ENCODE measurements at regions not wholly inside any gene's neighbourhood (a gene's known extent, or its start where the extent isn't known, plus 50 kb on each side); places are given as distances from the start of the nearest gene placed in this dataset.

- Mint-ChIP-seq H3K4me1 (ENCODE audit: low read depth) (no peaks in the 10 kb centered on the region), H3K4me3 (no peak overlapping the region), H3K36me3 (ENCODE audit: low read depth) (no peaks in the 10 kb centered on the region), H3K27me3 (peaks cover 40% of the 10 kb centered on the region), H3K27ac (no peak overlapping the region), H3K9me3 (no peaks in the 10 kb centered on the region)
- Histone ChIP-seq H3K9me3 (ENCODE audit: control insufficient read depth in 1 of 2, insufficient read depth in 1 of 2, low read length in 2 of 2) (peaks cover 0 to under 1% of the 10 kb centered on the region in 2 experiments), H3K4me3 (ENCODE audit: low read length) (no peak overlapping the region), H3K4me1 (ENCODE audit: insufficient read depth, low read length) (no peaks in the 10 kb centered on the region), H3K36me3 (ENCODE audit: insufficient read depth, low read length) (no peaks in the 10 kb centered on the region), H3K27me3 (ENCODE audit: control insufficient read depth in 1 of 2, insufficient read depth in 2 of 2, low read length in 2 of 2) (no peaks in the 10 kb centered on the region), H3K27ac (ENCODE audit: low read depth in 1 of 2, low read length in 2 of 2) (no peak overlapping the region)
- ATAC-seq (ENCODE audit: poor library complexity) (no peak), DNase-seq (no peak)
- ChIA-PET CTCF (no interaction called here), POLR2A (no interaction called here)
- intact Hi-C loops (cut with DNase I, micrococcal nuclease): no loop called here
- no peak for TF ChIP-seq CTCF (IDR thresholded peaks at IDR 0.05)
Measured at GRCh38 chr20:16661756-16662155, 68.1 kb upstream of the SNRPB2 start.

GRCh38 chr20:16654858-16655535 is 74.8 kb upstream of the SNRPB2 start:
- peaks cover 2% of the 10 kb centered on the region for H3K9me3 Mint-ChIP-seq
- peaks cover 4 to 6% of the 10 kb centered on the region in 2 experiments for H3K27me3 ChIP-seq (ENCODE audit: control insufficient read depth in 1 of 2, insufficient read depth in 2 of 2, low read length in 2 of 2)
- intact Hi-C loops (cut with DNase I, micrococcal nuclease): no loop called here
- H3K4me1 Mint-ChIP-seq (ENCODE audit: low read depth): no peaks in the 10 kb centered on the region
- no peak overlapping the region for H3K4me3 Mint-ChIP-seq
- POLR2A ChIA-PET: no interaction called here
- no peaks in the 10 kb centered on the region for H3K9me3 ChIP-seq (ENCODE audit: control insufficient read depth in 1 of 2, insufficient read depth in 1 of 2, low read length in 2 of 2)
- no peaks in the 10 kb centered on the region for H3K36me3 Mint-ChIP-seq (ENCODE audit: low read depth)
- CTCF ChIA-PET: no interaction called here
- H3K36me3 ChIP-seq (ENCODE audit: insufficient read depth, low read length): no peaks in the 10 kb centered on the region
- DNase-seq (no peak), ATAC-seq (ENCODE audit: poor library complexity) (no peak)
- H3K27ac ChIP-seq (ENCODE audit: low read depth in 1 of 2, low read length in 2 of 2): no peak overlapping the region
- H3K27ac Mint-ChIP-seq: no peak overlapping the region
- H3K4me3 ChIP-seq (ENCODE audit: low read length): no peak overlapping the region
- H3K27me3 Mint-ChIP-seq: peaks cover 57% of the 10 kb centered on the region
- H3K4me1 ChIP-seq (ENCODE audit: insufficient read depth, low read length): no peaks in the 10 kb centered on the region
- TF ChIP-seq CTCF (IDR thresholded peaks at IDR 0.05): no peak

- H3K9me3 Mint-ChIP-seq: peaks cover 2% of the 10 kb centered on the region
- peaks cover 58% of the 10 kb centered on the region for H3K27me3 Mint-ChIP-seq
- Histone ChIP-seq H3K36me3 (ENCODE audit: insufficient read depth, low read length) (no peaks in the 10 kb centered on the region), H3K4me3 (ENCODE audit: low read length) (no peak overlapping the region), H3K4me1 (ENCODE audit: insufficient read depth, low read length) (no peaks in the 10 kb centered on the region), H3K27ac (ENCODE audit: low read depth in 1 of 2, low read length in 2 of 2) (no peak overlapping the region), H3K27me3 (ENCODE audit: control insufficient read depth in 1 of 2, insufficient read depth in 2 of 2, low read length in 2 of 2) (peaks cover 4 to 6% of the 10 kb centered on the region in 2 experiments), H3K9me3 (ENCODE audit: control insufficient read depth in 1 of 2, insufficient read depth in 1 of 2, low read length in 2 of 2) (no peaks in the 10 kb centered on the region)
- no peaks in the 10 kb centered on the region for H3K36me3 Mint-ChIP-seq (ENCODE audit: low read depth)
- H3K4me1 Mint-ChIP-seq (ENCODE audit: low read depth): no peaks in the 10 kb centered on the region
- intact Hi-C loops (cut with DNase I, micrococcal nuclease): no loop called here
- DNase-seq (no peak), ATAC-seq (ENCODE audit: poor library complexity) (no peak)
- ChIA-PET CTCF (no interaction called here), POLR2A (no interaction called here)
- no peak overlapping the region for H3K4me3 Mint-ChIP-seq
- TF ChIP-seq CTCF (IDR thresholded peaks at IDR 0.05): no peak
- H3K27ac Mint-ChIP-seq: no peak overlapping the region
Measured at GRCh38 chr20:16653266-16653665, 76.6 kb upstream of the SNRPB2 start.
